ENCODE measurements at regions not wholly inside any gene's neighbourhood (a gene's known extent, or its start where the extent isn't known, plus 50 kb on each side); places are given as distances from the start of the nearest gene placed in this dataset.

DNA sequence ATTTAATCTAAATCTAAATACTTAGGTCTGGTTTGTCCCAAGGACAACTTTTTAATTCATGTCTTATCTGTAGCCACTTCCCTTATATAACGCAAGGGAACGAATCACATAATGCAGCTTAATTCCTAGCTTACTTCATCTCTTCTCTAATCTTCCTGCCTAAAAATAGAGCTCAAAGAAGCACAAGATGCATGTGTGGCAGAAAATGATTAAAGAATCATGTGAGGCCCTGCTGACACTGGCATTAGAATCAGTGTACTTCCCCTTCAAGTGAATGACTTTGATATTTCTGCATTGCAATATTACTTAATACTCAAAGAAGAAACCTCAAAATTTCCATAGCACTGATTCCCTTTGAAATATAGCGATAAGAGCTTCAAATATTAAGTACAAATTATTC, 317.9 kb upstream of the FTMT start:
- FAIRE-seq (peak; percentile 96), DNase-seq (ENCODE audit: insufficient read length, low spot score) (peak; percentile 3)
- TF ChIP-seq, protein P1, sequence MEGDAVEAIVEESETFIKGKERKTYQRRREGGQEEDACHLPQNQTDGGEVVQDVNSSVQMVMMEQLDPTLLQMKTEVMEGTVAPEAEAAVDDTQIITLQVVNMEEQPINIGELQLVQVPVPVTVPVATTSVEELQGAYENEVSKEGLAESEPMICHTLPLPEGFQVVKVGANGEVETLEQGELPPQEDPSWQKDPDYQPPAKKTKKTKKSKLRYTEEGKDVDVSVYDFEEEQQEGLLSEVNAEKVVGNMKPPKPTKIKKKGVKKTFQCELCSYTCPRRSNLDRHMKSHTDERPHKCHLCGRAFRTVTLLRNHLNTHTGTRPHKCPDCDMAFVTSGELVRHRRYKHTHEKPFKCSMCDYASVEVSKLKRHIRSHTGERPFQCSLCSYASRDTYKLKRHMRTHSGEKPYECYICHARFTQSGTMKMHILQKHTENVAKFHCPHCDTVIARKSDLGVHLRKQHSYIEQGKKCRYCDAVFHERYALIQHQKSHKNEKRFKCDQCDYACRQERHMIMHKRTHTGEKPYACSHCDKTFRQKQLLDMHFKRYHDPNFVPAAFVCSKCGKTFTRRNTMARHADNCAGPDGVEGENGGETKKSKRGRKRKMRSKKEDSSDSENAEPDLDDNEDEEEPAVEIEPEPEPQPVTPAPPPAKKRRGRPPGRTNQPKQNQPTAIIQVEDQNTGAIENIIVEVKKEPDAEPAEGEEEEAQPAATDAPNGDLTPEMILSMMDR (IDR thresholded peaks at IDR 0.05; ENCODE audit: insufficient read depth, missing control alignments), result no peak

GRCh38 chr5:121550989-121551388, 300.7 kb upstream of the FTMT start:
- FAIRE-seq, result no peak
- DNase-seq (ENCODE audit: insufficient read length, low spot score), result no peak
- TF ChIP-seq, protein P1 (IDR thresholded peaks at IDR 0.05; ENCODE audit: insufficient read depth, missing control alignments), result no peak

- TF ChIP-seq, protein P1 (IDR thresholded peaks at IDR 0.05; ENCODE audit: insufficient read depth, missing control alignments), result no peak
- DNase-seq (ENCODE audit: insufficient read length, low spot score), result no peak
- FAIRE-seq, result no peak
These were observed 291.9 kb upstream of the FTMT start for GRCh38 chr5:121559832-121560231.

GRCh38 chr5:121572061-121572460, 279.6 kb upstream of the FTMT start:
- FAIRE-seq (no peak), DNase-seq (ENCODE audit: insufficient read length, low spot score) (no peak)
- TF ChIP-seq, protein P1 (IDR thresholded peaks at IDR 0.05; ENCODE audit: insufficient read depth, missing control alignments), result no peak

- FAIRE-seq (no peak), DNase-seq (ENCODE audit: insufficient read length, low spot score) (no peak)
- TF ChIP-seq, protein P1 (IDR thresholded peaks at IDR 0.05; ENCODE audit: insufficient read depth, missing control alignments), result no peak
These were observed 277.8 kb upstream of the FTMT start for GRCh38 chr5:121573721-121574382.

GRCh38 chr5:121581588-121581987, 270.1 kb upstream of the FTMT start:
- DNase-seq (ENCODE audit: insufficient read length, low spot score) (no peak), FAIRE-seq (no peak)
- TF ChIP-seq, protein P1 (IDR thresholded peaks at IDR 0.05; ENCODE audit: insufficient read depth, missing control alignments), result no peak

DNA sequence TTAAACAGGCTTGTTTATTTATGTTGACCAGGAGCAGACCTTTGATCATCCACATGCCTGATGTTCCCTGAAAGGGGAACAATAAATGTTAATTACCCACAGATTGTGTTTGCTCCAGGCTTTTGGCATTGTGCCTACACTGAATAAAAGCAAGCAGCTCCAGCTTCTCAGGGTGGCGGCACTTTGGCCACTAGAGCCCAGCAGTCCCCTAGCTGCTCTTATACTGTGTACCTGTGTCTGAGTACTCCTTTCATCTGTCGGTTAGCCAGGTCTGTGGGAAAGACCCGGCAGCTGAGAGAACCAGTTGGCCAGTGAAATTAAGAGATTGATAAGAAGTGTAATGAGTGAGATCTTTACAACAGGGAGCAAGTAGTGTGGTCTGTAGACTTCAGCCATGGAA, 254.8 kb upstream of the FTMT start:
- DNase-seq (ENCODE audit: insufficient read length, low spot score), result no peak
- TF ChIP-seq, protein P1 (IDR thresholded peaks at IDR 0.05; ENCODE audit: insufficient read depth, missing control alignments), result no peak
- no peak for FAIRE-seq

Data from D721Med (cell line).